Naive thymus-derived CD4-positive, alpha-beta T cell (primary cell): ENCODE measurements at regions not wholly inside any gene's neighbourhood (a gene's known extent, or its start where the extent isn't known, plus 50 kb on each side); places are given as distances from the start of the nearest gene placed in this dataset.

Experiments used
- ATAC-seq: fragments of 150-1000 bp; cut with Tn5 transposase; 2 replicates; pipeline ENCODE4 v1.10.0; 2021; ENCODE audit warnings: mild to moderate bottlenecking, moderate library complexity
- CTCF ChIA-PET: fragments of 350-600 bp; sonication (Branson Sonifier 250); formaldehyde crosslinking; loops from one replicate; lab custom pipeline; 2021; ENCODE audit warnings: antibody characterized with exemption; lab: Charles Lee
- POLR2A ChIA-PET: fragments of 350-600 bp; sonication (Branson Sonifier 250); formaldehyde crosslinking; loops from one replicate; lab custom pipeline; 2021; ENCODE audit warnings: antibody characterized with exemption, inconsistent platforms; lab: Charles Lee
- DNase-seq, 9 donors: peaks; one replicate each; pipeline versions ENCODE4 v3.0.0 to v3.0.0-alpha.2; 2020 to 2022; ENCODE audit warnings: mixed read lengths in 1 of 9
- H3K27ac ChIP-seq: one replicate; pipeline ENCODE4 v1.7.0; 2013; ENCODE audit warnings: mild to moderate bottlenecking, low read depth, low read length, moderate library complexity
- H3K27me3 ChIP-seq, 2 donors: one replicate each; pipeline ENCODE4 v1.7.0; 2013; ENCODE audit warnings: low read length in 2 of 2, mild to moderate bottlenecking in 2 of 2, moderate library complexity in 2 of 2; ENCODE audit not compliant: control insufficient read depth in 2 of 2, insufficient read depth in 2 of 2
- H3K36me3 ChIP-seq, 3 experiments: 1 replicate in 2 of 3; 2 replicates in 1 of 3; pipeline ENCODE4 v1.7.0; 2013; ENCODE audit warnings: low read length in 3 of 3, mild to moderate bottlenecking in 3 of 3, moderate library complexity in 1 of 3; ENCODE audit not compliant: insufficient read depth in 3 of 3, control insufficient read depth in 2 of 3
- H3K4me1 ChIP-seq, 2 donors: one replicate each; pipeline ENCODE4 v1.7.0; 2013; ENCODE audit warnings: low read length in 2 of 2, mild to moderate bottlenecking in 2 of 2, moderate library complexity in 1 of 2; ENCODE audit not compliant: control insufficient read depth in 2 of 2, insufficient read depth in 2 of 2
- H3K4me3 ChIP-seq: 2 replicates; pipeline ENCODE4 v1.7.0; 2013; ENCODE audit warnings: mild to moderate bottlenecking, low read length
- H3K9me3 ChIP-seq, 3 experiments: 1 replicate in 2 of 3; 2 replicates in 1 of 3; pipeline ENCODE4 v1.7.0; 2013; ENCODE audit warnings: low read length in 3 of 3; ENCODE audit not compliant: control insufficient read depth in 2 of 3
- H3K27ac Mint-ChIP-seq, 9 donors: one replicate each; pipeline ENCODE4 v1.8.0; 2020 to 2022; ENCODE audit warnings: mixed read lengths in 9 of 9, mild to moderate bottlenecking in 8 of 9, moderate library complexity in 5 of 9, inconsistent platforms in 2 of 9
- H3K27me3 Mint-ChIP-seq, 5 donors: one replicate each; pipeline ENCODE4 v1.8.0; 2021 to 2022; ENCODE audit warnings: mixed read lengths in 5 of 5, mild to moderate bottlenecking in 1 of 5
- H3K36me3 Mint-ChIP-seq, 5 donors: one replicate each; pipeline ENCODE4 v1.8.0; 2020 to 2022; ENCODE audit warnings: mixed read lengths in 5 of 5, mild to moderate bottlenecking in 3 of 5, inconsistent platforms in 1 of 5
- H3K4me1 Mint-ChIP-seq, 7 donors: one replicate each; pipeline ENCODE4 v1.8.0; 2020 to 2022; ENCODE audit warnings: mixed read lengths in 7 of 7, mild to moderate bottlenecking in 3 of 7, inconsistent platforms in 1 of 7
- H3K4me3 Mint-ChIP-seq, 10 donors: one replicate each; pipeline ENCODE4 v1.8.0; 2020 to 2022; ENCODE audit warnings: mild to moderate bottlenecking in 10 of 10, mixed read lengths in 10 of 10, moderate library complexity in 6 of 10, inconsistent platforms in 2 of 10
- H3K9me3 Mint-ChIP-seq, 11 donors: one replicate each; pipeline ENCODE4 v1.8.0; 2020 to 2022; ENCODE audit warnings: mixed read lengths in 11 of 11, mild to moderate bottlenecking in 4 of 11, inconsistent platforms in 1 of 11, moderate library complexity in 1 of 11
- intact Hi-C, 2 donors: fragments of 100-400 bp; cut with micrococcal nuclease; formaldehyde crosslinking; loops; one replicate each; pipeline ENCODE4 v1.15.1; 2023

- Histone ChIP-seq H3K4me1 (peaks cover 8 to 15% of the 10 kb centered on the region in 2 donors), H3K27ac (peak overlapping the region; percentile 21), H3K4me3 (no peak overlapping the region), H3K27me3 (no peaks in the 10 kb centered on the region), H3K9me3 (no peaks in the 10 kb centered on the region), H3K36me3 (no peaks in the 10 kb centered on the region)
- peaks cover 15 to 50% (median 34%) of the 10 kb centered on the region in 7 donors for H3K4me1 Mint-ChIP-seq
- H3K36me3 Mint-ChIP-seq = no peaks in the 10 kb centered on the region
- peaks cover 0 to 2% (median 0%) of the 10 kb centered on the region in 11 donors for H3K9me3 Mint-ChIP-seq
- H3K4me3 Mint-ChIP-seq = peak overlapping the region in 1 of 10 donors; percentile 30
- DNase-seq (peak in 1 of 9 donors; percentile 10), ATAC-seq (peak; percentile 55)
- H3K27me3 Mint-ChIP-seq = peaks cover 0 to 9% (median 0%) of the 10 kb centered on the region in 5 donors
- intact Hi-C loops = loop anchor here in 1 of 2 donors (5.0 kb wide), 1 partner anchor 96 kb away; no protein-coding TSS in a partner anchor
- ChIA-PET CTCF (no interaction called here), POLR2A (interaction anchor here (0.6 to 1.4 kb wide), 2 partner anchors 22 to 125 kb away, joined by 3 to 4 read pairs; no protein-coding TSS in a partner anchor)
- H3K27ac Mint-ChIP-seq = peak overlapping the region in 7 of 9 donors; percentile 28 to 86 (median 65)
These were observed 63.3 kb upstream of the PRSS1 start for GRCh38 chr7:142685877-142686508.

DNA sequence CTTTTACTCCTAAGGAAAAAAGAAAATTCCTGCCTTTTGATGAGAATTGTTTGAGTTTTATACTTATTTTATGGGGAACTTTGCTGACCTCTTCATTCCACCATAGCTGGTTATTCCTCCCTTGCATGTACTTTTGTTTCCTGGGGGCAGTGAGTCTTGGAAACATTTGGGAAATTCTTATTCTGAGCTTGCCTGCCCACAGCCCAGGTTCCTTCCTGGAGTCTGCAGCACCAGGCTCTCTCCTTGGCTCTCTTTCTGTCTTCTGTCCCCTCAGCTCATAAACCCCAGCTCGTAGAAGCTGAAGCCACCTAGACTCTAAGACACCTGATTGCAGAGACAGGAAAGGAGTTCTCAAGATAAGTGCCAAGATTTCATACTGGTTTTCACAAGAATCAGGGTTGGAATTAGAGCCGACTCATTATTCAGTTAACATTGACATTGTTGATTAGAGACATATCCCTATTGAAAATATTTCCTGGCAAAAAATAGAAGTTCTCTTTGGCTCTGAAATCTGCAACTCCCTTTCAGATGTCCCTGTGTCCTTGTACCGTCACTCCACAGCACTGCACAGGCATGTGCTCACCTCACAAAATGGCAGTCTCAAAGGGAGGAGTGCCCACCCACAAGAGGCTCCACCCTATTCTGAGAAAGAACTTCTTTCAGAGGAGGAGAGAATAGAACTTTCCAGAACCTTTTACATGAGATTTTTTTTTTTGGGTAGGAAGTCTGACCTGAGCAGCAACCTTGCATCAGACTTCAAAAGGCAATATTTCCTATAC is 67.8 kb upstream of the PRSS1 start:
- ChIA-PET POLR2A (interaction anchor here (0.6 to 1.0 kb wide), 2 partner anchors 29 to 1749 kb away, joined by 3 to 4 read pairs; no protein-coding TSS in a partner anchor), CTCF (no interaction called here)
- H3K4me3 ChIP-seq = no peak overlapping the region
- Mint-ChIP-seq H3K27me3 (peaks cover 0 to 9% (median 0%) of the 10 kb centered on the region in 5 donors), H3K27ac (peak overlapping the region in 3 of 9 donors; percentile 31 to 69 (median 43)), H3K36me3 (peaks cover 0 to 4% (median 0%) of the 10 kb centered on the region in 5 donors), H3K4me3 (peak overlapping the region in 1 of 10 donors; percentile 9), H3K9me3 (peaks cover 0 to 5% (median 0%) of the 10 kb centered on the region in 11 donors), H3K4me1 (peaks cover 7 to 39% (median 28%) of the 10 kb centered on the region in 7 donors)
- intact Hi-C loops = no loop called here
- no peak overlapping the region for H3K27ac ChIP-seq
- H3K9me3 ChIP-seq = no peaks in the 10 kb centered on the region
- H3K36me3 ChIP-seq = no peaks in the 10 kb centered on the region
- H3K27me3 ChIP-seq = no peaks in the 10 kb centered on the region
- DNase-seq (no peak), ATAC-seq (no peak)
- peaks cover 8 to 9% of the 10 kb centered on the region in 2 donors for H3K4me1 ChIP-seq

- ChIA-PET POLR2A (interaction anchor here (0.6 to 3.4 kb wide), 7 partner anchors 23 to 140 kb away, joined by 3 to 16 read pairs (median 5); no protein-coding TSS in a partner anchor), CTCF (interaction anchor here (0.6 to 3.2 kb wide), 7 partner anchors 43 to 212 kb away, joined by 3 to 14 read pairs (median 7); no protein-coding TSS in a partner anchor)
- Histone ChIP-seq H3K27ac (no peak overlapping the region), H3K4me3 (no peak overlapping the region), H3K9me3 (no peaks in the 10 kb centered on the region), H3K36me3 (no peaks in the 10 kb centered on the region), H3K4me1 (peaks cover 0 to 14% of the 10 kb centered on the region in 2 donors), H3K27me3 (no peaks in the 10 kb centered on the region)
- ATAC-seq = no peak
- Mint-ChIP-seq H3K27ac (peak overlapping the region in 8 of 9 donors; percentile 63 to 93 (median 78)), H3K4me1 (peaks cover 11 to 34% (median 34%) of the 10 kb centered on the region in 7 donors), H3K36me3 (peaks cover 0 to 2% (median 0%) of the 10 kb centered on the region in 5 donors), H3K9me3 (no peaks in the 10 kb centered on the region), H3K27me3 (no peaks in the 10 kb centered on the region), H3K4me3 (peak overlapping the region in 4 of 10 donors; percentile 1 to 64 (median 32))
- intact Hi-C loops = no loop called here
- DNase-seq = no peak
These were observed 77.8 kb upstream of the PRSS1 start for GRCh38 chr7:142671506-142671905.

GRCh38 chr7:142670511-142670910 is 78.8 kb upstream of the PRSS1 start:
- H3K27ac ChIP-seq = no peak overlapping the region
- peak overlapping the region in 9 of 10 donors; percentile 5 to 65 (median 47) for H3K4me3 Mint-ChIP-seq
- H3K4me3 ChIP-seq = no peak overlapping the region
- no peaks in the 10 kb centered on the region for H3K27me3 Mint-ChIP-seq
- peak overlapping the region; percentile 23 to 93 (median 78) for H3K27ac Mint-ChIP-seq
- ChIA-PET POLR2A (interaction anchor here (0.6 to 3.4 kb wide), 11 partner anchors 33 to 142 kb away, joined by 3 to 16 read pairs (median 6); no protein-coding TSS in a partner anchor), CTCF (interaction anchor here (0.9 to 3.2 kb wide), 9 partner anchors 18 to 165 kb away, joined by 3 to 14 read pairs (median 7); no protein-coding TSS in a partner anchor)
- ATAC-seq = no peak
- peak in 2 of 9 donors; percentile 10 to 14 for DNase-seq
- H3K4me1 ChIP-seq = peaks cover 0 to 14% of the 10 kb centered on the region in 2 donors
- no peaks in the 10 kb centered on the region for H3K9me3 ChIP-seq
- intact Hi-C loops = no loop called here
- no peaks in the 10 kb centered on the region for H3K27me3 ChIP-seq
- peaks cover 11 to 34% (median 34%) of the 10 kb centered on the region in 7 donors for H3K4me1 Mint-ChIP-seq
- H3K36me3 Mint-ChIP-seq = peaks cover 0 to 2% (median 0%) of the 10 kb centered on the region in 5 donors
- H3K36me3 ChIP-seq = no peaks in the 10 kb centered on the region
- no peaks in the 10 kb centered on the region for H3K9me3 Mint-ChIP-seq

- intact Hi-C loops = loop anchor here (1.0 to 5.0 kb wide), 7 partner anchors 36 to 166 kb away; no protein-coding TSS in a partner anchor
- Mint-ChIP-seq H3K9me3 (no peaks in the 10 kb centered on the region), H3K36me3 (peaks cover 0 to 2% (median 0%) of the 10 kb centered on the region in 5 donors), H3K27ac (peak overlapping the region in 7 of 9 donors; percentile 3 to 73 (median 49)), H3K27me3 (no peaks in the 10 kb centered on the region), H3K4me3 (peak overlapping the region in 6 of 10 donors; percentile 15 to 64 (median 32)), H3K4me1 (peaks cover 11 to 34% (median 34%) of the 10 kb centered on the region in 7 donors)
- no peak overlapping the region for H3K4me3 ChIP-seq
- DNase-seq (peak in 5 of 9 donors; percentile 14 to 40 (median 29)), ATAC-seq (no peak)
- H3K27me3 ChIP-seq = no peaks in the 10 kb centered on the region
- H3K36me3 ChIP-seq = no peaks in the 10 kb centered on the region
- ChIA-PET POLR2A (interaction anchor here (0.6 to 3.4 kb wide), 7 partner anchors 27 to 142 kb away, joined by 3 to 16 read pairs (median 5); no protein-coding TSS in a partner anchor), CTCF (interaction anchor here (0.8 to 3.2 kb wide), 4 partner anchors 45 to 142 kb away, joined by 5 to 14 read pairs (median 12); no protein-coding TSS in a partner anchor)
- H3K27ac ChIP-seq = no peak overlapping the region
- H3K4me1 ChIP-seq = peaks cover 0 to 14% of the 10 kb centered on the region in 2 donors
- no peaks in the 10 kb centered on the region for H3K9me3 ChIP-seq
These were observed 80.1 kb upstream of the PRSS1 start for GRCh38 chr7:142669074-142669654.
